ENCODE measurements at regions not wholly inside any gene's neighbourhood (a gene's known extent, or its start where the extent isn't known, plus 50 kb on each side); places are given as distances from the start of the nearest gene placed in this dataset.

DNA sequence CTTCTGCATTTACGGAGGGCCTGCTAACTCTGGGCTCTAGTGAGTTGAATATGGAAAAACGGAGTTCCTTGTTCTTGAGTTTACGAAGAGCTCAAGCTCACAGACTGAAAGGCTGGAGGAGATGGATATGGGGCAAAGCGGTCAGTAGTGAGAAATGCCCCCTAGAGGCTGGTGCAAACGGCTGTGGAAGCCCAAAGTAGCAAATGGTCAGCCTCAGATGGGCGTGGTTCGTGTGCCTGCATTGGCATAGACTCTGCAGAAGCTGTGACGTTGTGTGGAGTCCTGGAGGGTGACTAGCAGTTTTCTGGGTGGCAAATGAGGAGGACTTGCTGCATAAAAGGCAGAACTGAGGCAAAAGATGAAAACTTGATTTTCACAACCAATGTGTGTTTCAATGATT is 93.6 kb upstream of the TWIST2 start:
- ATAC-seq: peak in 1 of 2 experiments; percentile 54; a peak in 2 of 6 replicates
- Histone ChIP-seq H3K4me3 (no peak overlapping the region), H3K9me3 (peaks cover 13% of the 10 kb centered on the region), H3K4me2 (no peak overlapping the region), H3K4me1 (no peaks in the 10 kb centered on the region), H3K27ac (no peak overlapping the region)
- FAIRE-seq: no peak
- peak in 1 of 2 experiments; percentile 18 for DNase-seq (ENCODE audit: low read depth in 1 of 2, low spot score in 1 of 2)
- ChIA-PET CTCF (interaction anchor here (1.7 to 2.2 kb wide), 2 partner anchors 12 to 31 kb away, joined by 4 to 11 read pairs; no protein-coding TSS in a partner anchor), POLR2A (no interaction called here)
- TF ChIP-seq, protein P1, sequence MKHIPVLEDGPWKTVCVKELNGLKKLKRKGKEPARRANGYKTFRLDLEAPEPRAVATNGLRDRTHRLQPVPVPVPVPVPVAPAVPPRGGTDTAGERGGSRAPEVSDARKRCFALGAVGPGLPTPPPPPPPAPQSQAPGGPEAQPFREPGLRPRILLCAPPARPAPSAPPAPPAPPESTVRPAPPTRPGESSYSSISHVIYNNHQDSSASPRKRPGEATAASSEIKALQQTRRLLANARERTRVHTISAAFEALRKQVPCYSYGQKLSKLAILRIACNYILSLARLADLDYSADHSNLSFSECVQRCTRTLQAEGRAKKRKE (CRISPR knock-in tag; IDR thresholded peaks at IDR 0.05; ENCODE audit: low read depth): no peak
- TF ChIP-seq, protein P2, sequence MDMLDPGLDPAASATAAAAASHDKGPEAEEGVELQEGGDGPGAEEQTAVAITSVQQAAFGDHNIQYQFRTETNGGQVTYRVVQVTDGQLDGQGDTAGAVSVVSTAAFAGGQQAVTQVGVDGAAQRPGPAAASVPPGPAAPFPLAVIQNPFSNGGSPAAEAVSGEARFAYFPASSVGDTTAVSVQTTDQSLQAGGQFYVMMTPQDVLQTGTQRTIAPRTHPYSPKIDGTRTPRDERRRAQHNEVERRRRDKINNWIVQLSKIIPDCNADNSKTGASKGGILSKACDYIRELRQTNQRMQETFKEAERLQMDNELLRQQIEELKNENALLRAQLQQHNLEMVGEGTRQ (IDR thresholded peaks at IDR 0.05): no peak
- TF ChIP-seq, protein P3, sequence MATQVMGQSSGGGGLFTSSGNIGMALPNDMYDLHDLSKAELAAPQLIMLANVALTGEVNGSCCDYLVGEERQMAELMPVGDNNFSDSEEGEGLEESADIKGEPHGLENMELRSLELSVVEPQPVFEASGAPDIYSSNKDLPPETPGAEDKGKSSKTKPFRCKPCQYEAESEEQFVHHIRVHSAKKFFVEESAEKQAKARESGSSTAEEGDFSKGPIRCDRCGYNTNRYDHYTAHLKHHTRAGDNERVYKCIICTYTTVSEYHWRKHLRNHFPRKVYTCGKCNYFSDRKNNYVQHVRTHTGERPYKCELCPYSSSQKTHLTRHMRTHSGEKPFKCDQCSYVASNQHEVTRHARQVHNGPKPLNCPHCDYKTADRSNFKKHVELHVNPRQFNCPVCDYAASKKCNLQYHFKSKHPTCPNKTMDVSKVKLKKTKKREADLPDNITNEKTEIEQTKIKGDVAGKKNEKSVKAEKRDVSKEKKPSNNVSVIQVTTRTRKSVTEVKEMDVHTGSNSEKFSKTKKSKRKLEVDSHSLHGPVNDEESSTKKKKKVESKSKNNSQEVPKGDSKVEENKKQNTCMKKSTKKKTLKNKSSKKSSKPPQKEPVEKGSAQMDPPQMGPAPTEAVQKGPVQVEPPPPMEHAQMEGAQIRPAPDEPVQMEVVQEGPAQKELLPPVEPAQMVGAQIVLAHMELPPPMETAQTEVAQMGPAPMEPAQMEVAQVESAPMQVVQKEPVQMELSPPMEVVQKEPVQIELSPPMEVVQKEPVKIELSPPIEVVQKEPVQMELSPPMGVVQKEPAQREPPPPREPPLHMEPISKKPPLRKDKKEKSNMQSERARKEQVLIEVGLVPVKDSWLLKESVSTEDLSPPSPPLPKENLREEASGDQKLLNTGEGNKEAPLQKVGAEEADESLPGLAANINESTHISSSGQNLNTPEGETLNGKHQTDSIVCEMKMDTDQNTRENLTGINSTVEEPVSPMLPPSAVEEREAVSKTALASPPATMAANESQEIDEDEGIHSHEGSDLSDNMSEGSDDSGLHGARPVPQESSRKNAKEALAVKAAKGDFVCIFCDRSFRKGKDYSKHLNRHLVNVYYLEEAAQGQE (IDR thresholded peaks at IDR 0.05): no peak
- TF ChIP-seq, protein P4, sequence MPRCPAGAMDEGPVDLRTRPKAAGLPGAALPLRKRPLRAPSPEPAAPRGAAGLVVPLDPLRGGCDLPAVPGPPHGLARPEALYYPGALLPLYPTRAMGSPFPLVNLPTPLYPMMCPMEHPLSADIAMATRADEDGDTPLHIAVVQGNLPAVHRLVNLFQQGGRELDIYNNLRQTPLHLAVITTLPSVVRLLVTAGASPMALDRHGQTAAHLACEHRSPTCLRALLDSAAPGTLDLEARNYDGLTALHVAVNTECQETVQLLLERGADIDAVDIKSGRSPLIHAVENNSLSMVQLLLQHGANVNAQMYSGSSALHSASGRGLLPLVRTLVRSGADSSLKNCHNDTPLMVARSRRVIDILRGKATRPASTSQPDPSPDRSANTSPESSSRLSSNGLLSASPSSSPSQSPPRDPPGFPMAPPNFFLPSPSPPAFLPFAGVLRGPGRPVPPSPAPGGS (IDR thresholded peaks at IDR 0.05): no peak
- TF ChIP-seq SMC3 (IDR thresholded peaks at IDR 0.05): no peak
- no peak for TF ChIP-seq RARB (CRISPR knock-in tag; IDR thresholded peaks at IDR 0.05)
- TF ChIP-seq MYC (IDR thresholded peaks at IDR 0.05; ENCODE audit: borderline replicate concordance, low read length): no peak
- TF ChIP-seq, protein P5, sequence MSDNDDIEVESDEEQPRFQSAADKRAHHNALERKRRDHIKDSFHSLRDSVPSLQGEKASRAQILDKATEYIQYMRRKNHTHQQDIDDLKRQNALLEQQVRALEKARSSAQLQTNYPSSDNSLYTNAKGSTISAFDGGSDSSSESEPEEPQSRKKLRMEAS (IDR thresholded peaks at IDR 0.05): no peak
- 56% methylated on average over 8 of the region's 8 CpGs for WGBS (ENCODE audit: missing lambda C conversion rate)

DNA sequence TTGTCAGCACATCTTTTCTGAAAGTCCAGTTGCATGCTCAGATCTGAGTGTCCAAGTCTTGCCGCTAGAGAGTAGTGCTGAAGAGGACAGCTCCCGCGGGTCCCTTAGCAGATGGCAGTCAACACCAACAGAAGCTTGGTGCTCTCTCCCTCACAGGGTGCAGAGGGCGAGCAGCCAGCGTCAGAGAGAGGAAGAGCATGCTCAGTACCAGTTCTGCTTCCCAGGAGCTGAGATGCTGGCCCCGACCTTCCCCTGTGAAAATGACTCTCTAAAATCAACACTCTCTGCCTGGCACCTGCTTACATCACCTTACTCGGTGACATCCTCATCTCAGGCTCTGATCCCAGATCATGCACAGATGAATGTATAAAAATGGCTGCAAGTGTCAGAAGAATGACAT is 86.0 kb upstream of the TWIST2 start:
- CTCF ChIA-PET: interaction anchor here (1.4 kb wide), 1 partner anchor 23 kb away, joined by 5 read pairs; no protein-coding TSS in a partner anchor
- FAIRE-seq: no peak

More for the DNA sequence above, 86.0 kb upstream of the TWIST2 start:
- ATAC-seq (peak; percentile 33 to 59; a peak in 4 of 6 replicates), DNase-seq (ENCODE audit: low read depth in 1 of 2, low spot score in 1 of 2) (no peak)
- Histone ChIP-seq H3K4me2 (no peak overlapping the region), H3K4me3 (no peak overlapping the region), H3K9me3 (peaks cover 29% of the 10 kb centered on the region), H3K4me1 (no peaks in the 10 kb centered on the region), H3K27ac (no peak overlapping the region)
- 11% methylated on average over 7 of the region's 7 CpGs for WGBS (ENCODE audit: missing lambda C conversion rate)
- POLR2A ChIA-PET: no interaction called here
- no peak for TF ChIP-seq PHF8 (IDR thresholded peaks at IDR 0.05; ENCODE audit: borderline replicate concordance, low read depth)
- TF ChIP-seq, protein P3 (IDR thresholded peaks at IDR 0.05): peak; percentile 88
- peak; percentile 85 for TF ChIP-seq EHMT2 (IDR thresholded peaks at IDR 0.05; ENCODE audit: low read depth)

Data from A549 (cell line).